ENCODE measurements at regions not wholly inside any gene's neighbourhood (a gene's known extent, or its start where the extent isn't known, plus 50 kb on each side); places are given as distances from the start of the nearest gene placed in this dataset.
"Not testable (repeated sequence)": the region's sequence is repeated elsewhere in the genome, so short reads cannot be mapped to it uniquely, and the experiment has no call there.

DNA sequence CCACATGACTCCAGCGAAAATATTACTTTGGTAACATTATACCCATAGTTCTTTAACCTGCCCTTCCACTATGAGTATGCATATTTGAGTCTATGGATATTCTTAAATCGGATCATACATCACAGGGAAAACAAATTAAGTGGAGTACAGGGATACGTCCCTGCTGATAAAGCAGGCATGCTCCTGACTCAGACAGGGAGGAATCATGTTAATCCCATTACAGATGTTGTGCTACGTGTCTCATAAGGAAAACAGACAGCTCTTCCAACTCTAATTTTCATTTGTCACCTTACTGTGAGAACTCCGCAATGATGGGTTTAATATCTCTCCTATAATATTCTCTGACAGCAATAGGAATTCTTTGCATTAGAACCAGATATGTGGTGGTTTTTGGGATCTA, 469.5 kb upstream of the POM121L12 start:
- no peak for DNase-seq

DNA sequence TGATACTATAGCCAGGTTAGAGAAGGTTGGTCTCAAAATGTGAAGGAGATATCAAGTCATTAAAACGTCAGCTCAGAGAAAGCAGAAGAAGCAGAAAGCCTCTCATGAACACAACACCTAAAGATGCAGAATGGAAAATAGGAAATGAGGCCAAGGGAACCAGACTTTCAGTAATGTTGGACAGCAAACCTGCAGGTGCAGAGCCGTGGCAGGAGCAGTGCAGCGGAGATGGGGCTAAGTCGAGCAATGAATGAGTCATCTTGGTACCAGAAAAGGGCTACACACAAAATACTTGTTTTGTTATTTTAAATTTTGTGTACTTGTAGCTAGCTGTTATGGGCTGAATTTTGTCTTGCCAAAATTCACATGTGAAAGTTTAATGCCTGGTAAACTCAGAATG, 479.6 kb upstream of the POM121L12 start:
- DNase-seq = no peak

DNA sequence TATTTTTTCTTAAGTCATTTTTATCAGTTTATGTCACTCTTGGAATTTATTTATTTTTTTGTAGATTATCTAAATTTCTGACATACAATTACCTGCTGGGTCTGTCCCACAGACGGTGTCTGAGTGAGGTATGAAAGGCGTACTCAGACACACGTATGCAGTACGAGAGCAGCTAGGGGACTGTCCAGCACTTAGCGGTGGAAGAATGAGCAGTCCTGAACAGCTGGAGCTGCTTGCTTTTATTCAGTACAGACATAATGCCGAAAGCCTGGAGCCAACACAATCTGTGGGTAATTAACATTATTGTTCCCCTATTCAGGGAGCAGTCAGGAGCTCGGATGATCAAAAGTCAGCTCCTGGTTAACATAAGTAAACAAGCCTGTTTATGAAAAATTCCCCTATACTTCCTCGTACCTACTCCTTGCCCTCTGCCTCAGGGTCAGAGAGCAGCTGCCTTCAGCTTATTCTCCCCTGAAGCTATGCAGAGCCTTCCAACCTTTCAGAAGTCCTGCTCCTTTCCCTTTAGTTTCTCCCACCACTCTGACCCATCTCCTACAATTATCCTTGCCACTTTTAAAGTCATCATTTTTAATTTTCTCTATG, 488.0 kb upstream of the POM121L12 start:
- DNase-seq = no peak

DNA sequence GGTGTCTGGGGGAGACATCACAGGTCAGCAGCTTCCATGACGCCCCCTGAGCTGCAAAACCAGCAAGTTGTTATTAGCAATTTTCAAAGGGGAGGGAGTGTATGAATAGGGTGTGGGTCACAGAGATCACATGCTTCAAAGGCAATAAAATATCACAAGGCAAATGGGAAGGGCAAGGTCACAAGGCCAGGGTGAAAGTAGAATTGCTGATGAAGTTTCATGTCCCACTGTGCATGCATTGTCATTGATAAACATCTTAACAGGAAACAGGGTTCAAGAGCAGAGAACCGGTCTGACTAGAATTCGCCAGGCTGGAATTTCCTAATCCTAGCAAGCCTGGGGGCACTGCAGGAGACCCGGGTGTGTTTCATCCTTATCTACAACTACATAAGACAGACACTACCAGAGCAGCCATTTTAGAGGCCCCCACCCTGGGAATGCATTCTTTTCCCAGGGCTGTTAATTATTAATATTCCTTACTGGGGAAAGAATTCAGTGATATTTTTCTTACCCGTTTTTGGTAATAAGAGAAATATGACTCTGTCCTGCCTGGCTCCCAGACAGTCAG, 494.2 kb upstream of the POM121L12 start:
- DNase-seq = not testable (repeated sequence)

DNA sequence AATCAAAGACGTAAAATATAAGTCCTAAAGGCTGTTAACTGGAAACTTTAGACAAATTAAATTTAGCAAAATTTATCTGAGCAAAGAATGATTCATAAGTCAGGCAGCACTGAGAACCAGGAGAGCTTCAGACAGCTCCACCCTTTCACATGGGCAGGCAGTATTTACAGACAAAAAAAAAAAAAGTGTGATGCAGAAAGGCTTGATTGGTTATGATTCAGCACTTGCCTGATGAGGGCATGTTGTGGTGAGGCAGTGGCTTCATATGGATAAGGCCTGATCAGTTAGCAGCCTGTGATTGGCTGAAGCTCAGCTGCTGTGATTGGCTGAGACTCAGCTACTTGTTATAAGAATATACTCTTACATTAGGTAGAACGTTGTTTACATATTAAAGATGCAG, 495.4 kb upstream of the POM121L12 start:
- no peak for DNase-seq

DNA sequence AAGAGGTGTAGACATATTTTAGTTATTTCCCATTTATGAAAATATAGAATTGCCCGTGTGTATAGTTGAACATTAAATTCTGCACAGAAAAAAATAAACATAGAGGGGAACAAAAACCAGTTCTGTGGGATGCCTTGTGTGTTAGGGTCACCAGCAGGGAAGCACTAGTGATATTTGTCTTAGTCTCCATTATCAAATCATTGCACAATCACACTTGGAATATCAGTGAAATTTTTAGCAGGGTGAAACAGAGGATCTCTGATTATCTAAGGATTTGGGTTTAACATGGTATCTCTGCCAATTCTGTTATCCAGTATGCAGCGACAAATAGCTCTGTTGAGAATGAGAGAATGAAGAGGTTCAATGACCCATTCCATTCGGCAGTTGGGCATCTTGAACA, 496.0 kb upstream of the POM121L12 start:
- DNase-seq = no peak

DNA sequence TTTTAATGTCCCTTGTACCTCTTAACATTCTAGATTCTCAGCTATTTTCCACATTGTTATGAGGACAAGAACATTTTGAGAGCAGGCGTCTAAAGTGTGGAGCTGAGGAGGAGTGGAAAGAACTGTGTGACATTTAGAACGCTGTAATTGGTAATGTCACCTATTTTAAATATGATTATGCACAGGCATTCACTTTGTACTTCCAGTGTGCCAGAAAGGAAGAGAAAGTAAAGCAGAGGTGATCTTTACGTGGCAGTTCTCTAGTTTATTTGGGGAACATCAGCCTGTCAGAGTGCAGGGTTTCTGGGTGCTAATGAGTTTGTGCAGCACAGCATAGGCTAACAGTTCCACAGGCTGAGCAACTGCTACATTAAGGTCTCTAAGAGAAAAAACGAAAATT, 498.4 kb upstream of the POM121L12 start:
- DNase-seq = no peak

DNA sequence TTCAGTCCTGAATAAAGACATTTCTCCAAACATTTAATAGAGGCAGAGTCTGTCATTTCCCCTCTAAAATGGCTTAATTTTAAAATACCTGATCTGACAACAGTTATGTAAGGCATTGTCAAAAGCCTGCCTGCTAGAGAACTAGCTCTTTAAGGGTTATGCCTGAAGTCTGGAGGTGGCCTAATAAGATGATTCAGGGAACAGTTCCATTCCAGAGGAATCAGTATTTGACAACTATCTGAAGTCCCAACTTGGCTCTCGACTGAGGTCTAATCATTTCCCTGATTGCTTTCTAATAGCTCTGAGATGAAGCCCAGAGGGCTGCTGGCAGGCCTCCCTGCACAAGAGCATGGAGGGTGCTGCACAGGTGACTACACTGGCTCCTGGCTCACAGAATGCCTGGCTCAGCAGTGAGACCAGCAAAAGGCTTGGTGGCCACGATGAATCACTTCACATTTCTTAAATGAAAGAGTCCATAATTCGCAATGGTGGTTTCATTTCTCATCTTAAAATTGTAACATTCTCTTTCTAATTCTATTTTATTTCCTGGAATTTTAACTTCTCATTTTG, 509.6 kb upstream of the POM121L12 start:
- DNase-seq = no peak

DNA sequence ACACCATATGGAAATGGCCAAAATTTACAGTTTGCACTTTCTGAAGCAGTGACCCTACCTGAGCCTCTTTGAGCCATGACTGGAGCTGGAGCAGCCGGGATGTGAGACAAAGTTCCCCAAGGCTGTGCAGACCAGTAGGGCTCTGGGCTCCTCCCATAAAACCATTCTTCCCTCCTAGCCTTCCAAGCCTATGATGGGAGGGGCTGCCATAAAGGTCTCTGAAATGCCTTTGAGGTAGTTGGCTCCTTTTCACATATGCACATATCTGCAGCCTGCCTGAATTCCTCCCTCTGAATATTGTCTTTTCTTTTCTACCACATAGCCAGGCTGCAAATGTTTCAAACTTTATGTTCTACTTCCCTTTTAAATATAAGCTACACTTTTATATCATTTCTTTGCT, 516.6 kb upstream of the POM121L12 start:
- no peak for DNase-seq

DNA sequence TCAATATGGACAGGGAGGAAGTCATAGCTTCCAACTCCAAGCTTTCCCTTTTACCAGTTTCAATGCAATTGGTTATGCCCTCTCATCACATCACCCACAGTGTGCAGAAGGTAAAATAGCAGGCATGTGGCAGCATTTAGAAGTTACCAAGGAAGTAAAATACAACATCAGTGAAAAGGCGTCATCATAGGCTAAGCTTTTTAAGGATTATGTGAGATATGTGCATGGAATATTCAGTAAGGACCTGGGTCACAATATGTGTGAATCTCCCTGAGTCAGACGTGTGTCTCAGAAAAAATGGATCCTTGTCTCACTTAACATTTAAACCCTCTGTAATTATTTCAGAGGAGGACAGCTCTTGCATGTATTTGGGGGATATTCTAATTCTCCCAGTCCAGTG, 522.8 kb upstream of the POM121L12 start:
- DNase-seq = no peak

DNA sequence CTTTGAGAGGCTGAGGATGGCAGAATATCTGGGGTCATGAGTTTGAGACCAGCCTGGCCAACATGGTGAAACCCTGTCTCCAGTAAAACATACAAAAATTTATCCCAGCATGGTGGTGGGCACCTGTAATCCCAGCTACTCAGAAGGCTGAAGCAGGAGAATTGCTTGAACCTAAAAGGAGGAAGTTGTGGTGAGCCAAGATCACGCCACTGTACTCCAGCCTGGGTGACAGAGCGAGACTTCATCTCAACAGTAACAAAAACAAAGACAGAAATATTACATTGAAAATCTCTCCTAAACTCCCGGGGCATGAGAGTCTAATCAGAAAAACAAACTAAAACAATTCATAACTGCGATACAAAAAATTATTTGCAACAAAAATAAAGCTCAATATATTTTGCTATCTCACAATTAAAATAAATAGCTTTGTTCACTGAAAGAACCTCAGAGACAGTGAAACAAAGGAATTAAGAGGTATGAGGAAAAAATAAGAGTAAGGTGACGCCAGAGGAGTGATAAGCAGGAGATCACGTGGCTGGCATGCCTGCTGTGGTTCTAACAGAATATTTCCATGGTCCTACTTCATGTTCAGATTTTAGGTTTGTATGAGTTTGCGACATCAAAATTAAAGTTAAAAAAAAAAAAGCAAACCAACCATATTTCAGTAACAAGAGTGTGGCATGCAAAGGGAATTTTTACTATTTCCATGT, 527.7 kb upstream of the POM121L12 start:
- DNase-seq = no peak

DNA sequence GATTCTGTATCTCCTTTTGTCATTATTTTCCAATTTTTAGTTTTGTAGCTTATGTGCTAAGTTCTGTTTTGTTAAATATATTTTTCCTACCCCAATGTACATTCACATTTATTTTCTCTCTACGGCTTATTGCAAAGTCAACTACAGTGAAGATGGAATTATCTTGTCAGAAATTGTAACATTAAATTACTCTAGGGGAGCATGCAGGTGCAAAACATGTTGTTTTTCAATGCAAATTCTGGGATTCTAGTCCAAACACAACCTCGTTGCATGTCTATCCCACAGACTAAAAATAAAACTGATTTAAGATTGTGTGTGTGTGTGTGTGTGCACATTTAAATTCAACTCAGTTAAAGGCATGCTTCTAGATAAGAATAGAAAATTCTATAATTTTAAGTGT, 529.1 kb upstream of the POM121L12 start:
- no peak for DNase-seq

DNA sequence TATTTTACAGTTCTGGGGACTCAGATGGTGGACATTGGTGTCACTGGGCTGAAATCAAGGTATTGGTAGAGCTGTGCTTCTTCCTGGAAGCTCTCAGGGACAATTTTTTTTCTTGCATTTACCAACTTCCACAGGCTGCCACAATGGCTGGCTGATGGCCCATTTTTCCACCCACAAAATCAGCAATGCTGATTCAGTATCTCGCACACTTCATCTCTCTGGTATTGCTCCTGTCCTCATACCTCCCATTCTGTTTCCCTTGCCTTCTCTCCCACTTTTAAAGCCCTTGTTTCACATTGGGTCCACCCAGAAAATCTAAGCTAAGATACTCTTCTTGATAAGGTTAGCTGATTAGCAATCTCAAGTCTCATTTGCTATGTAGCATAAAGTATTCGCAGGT, 530.9 kb upstream of the POM121L12 start:
- no peak for DNase-seq

DNA sequence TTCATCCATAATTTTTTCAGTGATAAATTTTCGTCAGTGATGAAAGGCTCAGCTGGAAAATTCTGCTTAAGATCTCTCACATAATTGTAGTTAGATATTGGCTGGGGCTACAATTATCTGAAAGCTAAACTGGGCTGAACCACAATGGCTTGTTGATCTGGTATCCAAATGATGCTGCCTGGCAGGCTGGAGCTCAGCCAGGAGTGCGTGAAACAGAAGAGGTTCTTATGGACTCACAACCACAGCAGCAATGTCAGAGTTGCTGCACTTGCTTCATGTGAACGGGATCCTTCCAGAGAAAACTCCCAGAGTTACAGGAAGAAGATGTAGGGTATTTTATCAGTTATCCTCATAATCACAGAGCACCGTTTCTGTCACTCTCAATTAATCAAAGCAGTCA, 533.2 kb upstream of the POM121L12 start:
- DNase-seq = no peak

DNA sequence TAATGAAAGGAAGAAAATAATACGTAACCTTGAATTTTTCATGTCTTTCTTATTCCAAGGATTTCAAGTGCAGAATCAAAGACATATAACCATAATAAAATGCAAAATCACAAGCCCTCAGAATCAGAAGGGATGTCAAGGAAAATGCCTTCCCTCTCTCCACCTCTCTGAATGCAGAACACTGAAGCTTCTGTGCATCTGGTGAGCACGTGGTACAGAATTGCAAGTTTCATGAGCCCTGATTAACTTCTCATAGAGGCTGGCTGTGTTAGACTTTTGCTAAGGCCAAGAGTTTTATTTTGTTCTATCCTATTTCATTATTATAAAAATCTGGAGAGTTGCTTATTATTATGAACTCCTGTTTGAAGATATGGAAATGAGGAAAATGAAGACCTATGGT, 533.7 kb upstream of the POM121L12 start:
- DNase-seq = no peak

DNA sequence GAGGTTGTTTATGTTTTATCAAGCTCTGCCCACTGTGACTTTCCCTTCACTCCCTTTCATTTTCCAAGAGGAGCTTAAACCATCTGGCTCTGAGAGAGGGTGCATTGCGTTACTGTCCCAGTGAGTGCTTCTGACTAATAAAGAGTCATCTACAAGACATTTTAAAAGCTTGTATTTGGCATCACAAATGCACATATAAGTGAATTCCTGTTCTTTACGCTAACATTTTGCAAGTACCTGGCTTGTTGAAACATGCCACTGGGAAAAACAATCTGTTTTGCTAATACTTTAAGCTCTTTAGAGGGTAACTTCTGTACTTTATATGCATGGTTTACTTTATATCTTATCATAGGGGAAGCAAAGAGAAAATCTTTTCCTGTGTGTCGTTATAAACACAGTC, 534.6 kb upstream of the POM121L12 start:
- DNase-seq = no peak

DNA sequence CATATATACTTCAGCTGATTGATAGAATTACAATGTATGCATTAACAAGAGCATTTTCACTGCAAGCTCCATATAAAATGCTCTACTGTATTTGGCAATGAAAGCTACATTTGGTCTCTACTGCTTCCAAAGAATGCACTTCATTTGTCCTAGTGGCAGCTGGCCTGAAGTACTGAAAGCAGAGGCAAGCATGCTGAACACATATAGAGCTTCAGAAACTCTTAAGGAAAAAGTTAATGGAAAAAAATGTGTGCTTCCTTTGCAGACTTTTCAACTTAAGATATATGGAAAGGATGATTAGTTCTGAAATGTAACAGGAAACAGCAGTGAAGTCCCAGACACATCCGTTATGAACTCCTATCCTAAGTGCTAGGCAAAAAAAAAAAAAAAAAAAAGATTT, 537.1 kb upstream of the POM121L12 start:
- DNase-seq = no peak

DNA sequence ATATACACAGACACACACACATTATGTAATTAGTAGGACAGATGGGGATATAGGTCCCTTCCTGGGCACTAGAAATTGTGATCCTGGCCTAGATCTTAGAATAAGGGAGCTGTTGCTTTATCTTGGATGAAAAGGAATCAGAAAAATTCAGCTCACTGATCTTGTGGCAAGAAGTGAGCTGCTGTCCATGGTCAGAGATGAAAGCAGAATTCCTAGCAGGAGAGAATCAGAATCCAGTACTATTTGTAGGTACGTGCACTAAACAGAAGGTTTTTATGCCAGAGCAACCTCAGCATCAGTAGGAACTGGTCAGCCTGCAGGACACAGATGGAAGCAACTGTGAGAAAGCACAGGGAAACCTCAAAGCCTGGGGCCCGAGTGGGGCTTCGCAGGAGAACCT, 549.2 kb upstream of the POM121L12 start:
- no peak for DNase-seq

DNA sequence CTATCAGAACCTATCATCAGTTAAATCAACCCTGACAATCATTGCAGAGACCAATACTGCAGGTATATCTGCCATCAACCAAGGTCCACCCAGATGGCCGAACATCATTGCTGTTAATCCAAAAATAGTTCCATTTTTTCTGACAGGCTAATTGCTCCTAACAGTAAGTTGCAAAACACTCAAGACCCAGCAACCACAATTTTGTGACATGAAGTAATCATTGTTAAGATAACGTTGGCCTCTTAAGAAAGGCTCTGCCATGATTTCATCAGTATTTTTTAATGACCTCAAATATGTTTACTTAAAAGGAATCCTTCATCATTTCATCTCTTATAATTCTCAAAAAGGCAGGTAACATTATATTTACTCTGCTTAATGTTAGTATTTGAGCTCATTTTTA, 553.4 kb upstream of the POM121L12 start:
- DNase-seq = no peak

DNA sequence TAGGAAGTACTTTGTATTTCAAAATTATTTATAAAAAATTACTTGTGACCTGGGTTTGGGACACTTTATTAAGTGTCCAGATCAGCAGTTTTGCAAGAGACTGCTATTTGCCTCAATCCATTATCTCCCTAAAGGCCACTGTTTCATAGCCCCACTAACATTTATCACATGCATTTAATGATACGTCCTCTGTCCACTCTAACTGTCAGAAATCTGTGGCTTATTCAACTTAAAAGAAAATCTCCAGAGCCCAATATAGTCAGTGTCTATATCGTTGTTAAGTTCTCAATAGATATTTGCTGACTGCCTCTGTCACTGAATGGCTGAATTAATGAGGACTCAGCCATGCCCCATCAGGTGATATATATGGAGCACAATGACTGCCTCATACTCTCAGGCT, 553.9 kb upstream of the POM121L12 start:
- DNase-seq = no peak

DNA sequence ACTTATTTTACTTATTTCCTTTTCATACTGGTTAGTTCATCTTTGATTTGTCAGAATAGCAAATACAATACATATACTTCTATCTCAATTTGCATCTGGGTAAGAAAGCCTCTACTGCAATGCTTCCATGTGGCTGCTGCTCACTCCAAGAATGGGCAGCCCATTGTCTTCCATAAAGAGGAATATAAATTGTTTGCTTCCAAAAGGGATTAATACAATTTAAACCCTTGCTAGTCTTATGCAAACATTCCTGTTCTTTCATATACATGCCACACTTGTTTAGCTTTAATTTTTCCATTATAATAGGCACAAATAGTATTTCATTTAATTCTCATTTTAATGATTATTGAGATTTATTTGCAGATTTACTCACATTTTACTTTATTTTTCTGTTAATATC, 555.4 kb upstream of the POM121L12 start:
- DNase-seq = no peak

DNA sequence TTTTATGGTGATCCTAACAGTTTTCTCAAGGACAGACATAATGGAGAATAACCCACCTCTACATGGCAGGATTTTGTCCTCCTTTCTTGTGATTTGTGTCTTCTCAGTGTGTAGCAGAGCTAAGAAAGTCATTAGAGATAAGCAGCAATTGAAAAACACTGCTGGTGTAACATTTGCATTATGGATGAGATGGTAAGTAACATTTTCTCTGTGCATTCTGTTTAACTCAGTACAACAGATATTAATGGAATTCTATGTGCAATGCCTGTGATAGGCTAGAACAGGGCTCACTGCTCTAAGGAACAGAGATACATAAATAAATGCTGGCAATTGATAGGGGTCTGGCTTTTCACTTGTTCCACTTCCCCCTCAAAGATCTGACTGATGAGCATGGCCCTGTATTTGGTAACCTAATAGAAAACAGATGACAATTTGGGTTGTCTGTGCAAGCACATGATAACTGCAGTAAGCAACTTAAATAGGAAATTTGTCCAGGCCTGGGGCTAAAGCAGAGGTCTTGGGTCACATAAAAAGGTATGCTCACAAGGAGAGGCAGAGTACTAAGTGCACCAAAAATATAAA, 560.3 kb upstream of the POM121L12 start:
- no peak for DNase-seq

DNA sequence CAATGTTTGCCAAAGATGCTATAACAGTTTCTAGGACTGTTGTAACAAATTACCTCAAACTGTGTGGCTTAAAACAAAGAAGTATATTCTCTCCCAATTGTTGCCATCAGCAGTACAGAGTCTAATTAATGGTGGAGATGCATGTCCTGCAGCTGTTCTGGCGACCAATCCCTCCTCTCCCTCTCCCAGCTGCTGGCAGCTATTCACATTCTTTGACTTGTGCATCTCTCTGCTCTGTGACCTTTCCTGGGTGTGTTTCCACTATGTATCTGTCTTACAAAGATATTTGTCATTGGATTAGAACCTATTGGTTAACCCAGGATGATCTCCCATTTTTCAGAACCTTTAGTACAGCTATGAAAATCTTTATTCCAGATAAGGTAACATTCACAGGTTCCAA, 561.7 kb upstream of the POM121L12 start:
- DNase-seq = no peak

DNA sequence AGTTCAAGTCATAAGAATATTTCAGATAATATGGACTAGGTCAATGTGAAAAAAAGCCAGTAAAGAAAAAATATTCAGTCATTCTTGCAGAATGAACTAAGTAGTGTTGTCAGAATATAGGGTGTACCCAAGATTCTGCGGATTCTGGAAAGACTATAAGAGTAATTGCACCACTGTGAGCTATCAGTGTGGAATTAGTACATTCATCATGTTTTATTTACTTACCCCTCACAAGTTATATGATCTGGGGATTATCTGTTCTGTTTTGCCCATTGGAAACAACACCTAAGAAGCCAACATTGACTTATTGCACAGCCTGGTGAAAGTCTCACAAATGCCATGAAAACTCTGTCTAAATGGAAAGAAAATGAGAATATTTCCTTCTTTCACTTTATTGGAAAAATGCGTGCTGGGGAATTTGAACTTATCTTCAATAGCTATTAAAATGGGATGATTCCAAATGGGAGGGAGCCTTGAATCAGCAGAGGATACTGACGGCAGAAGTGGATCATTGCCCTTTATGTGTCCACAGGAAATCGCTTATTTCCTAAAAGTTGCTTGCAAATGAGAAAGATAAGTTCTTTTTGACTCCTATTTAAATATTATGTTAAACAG, 563.3 kb upstream of the POM121L12 start:
- no peak for DNase-seq
